ENCODE measurements at regions not wholly inside any gene's neighbourhood (a gene's known extent, or its start where the extent isn't known, plus 50 kb on each side); places are given as distances from the start of the nearest gene placed in this dataset.

DNA sequence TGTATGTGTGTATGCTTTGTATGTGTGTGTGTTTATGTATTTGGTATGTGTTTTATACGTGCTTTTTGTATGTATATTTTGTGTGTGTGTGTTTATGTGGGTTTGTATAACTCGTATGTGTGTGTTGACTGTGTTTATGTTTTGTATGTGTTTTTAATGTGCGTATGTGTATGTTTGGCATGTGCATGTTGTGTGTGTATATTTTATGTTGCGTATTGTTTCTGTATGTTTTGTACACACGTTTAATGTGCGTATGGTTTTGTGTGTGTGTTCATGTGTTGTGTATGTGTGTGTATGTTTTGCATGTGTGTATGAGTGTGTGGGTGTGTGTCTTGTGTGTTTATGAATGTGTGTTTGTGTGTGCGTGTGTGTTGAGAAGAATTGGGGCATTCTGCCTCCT is 55.2 kb upstream of the NCK2 start:
- TF ChIP-seq EZH2 (IDR thresholded peaks at IDR 0.05; ENCODE audit: borderline replicate concordance, low read depth, low read length, poor library complexity, severe bottlenecking), result no peak
- TF ChIP-seq, protein P1, sequence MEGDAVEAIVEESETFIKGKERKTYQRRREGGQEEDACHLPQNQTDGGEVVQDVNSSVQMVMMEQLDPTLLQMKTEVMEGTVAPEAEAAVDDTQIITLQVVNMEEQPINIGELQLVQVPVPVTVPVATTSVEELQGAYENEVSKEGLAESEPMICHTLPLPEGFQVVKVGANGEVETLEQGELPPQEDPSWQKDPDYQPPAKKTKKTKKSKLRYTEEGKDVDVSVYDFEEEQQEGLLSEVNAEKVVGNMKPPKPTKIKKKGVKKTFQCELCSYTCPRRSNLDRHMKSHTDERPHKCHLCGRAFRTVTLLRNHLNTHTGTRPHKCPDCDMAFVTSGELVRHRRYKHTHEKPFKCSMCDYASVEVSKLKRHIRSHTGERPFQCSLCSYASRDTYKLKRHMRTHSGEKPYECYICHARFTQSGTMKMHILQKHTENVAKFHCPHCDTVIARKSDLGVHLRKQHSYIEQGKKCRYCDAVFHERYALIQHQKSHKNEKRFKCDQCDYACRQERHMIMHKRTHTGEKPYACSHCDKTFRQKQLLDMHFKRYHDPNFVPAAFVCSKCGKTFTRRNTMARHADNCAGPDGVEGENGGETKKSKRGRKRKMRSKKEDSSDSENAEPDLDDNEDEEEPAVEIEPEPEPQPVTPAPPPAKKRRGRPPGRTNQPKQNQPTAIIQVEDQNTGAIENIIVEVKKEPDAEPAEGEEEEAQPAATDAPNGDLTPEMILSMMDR (conservative IDR thresholded peaks at IDR 0.05; ENCODE audit: low read depth, low read length), result no peak
